ENCODE measurements at regions not wholly inside any gene's neighbourhood (a gene's known extent, or its start where the extent isn't known, plus 50 kb on each side); places are given as distances from the start of the nearest gene placed in this dataset.

- no peak for TF ChIP-seq ASH2L (IDR thresholded peaks at IDR 0.05; ENCODE audit: low read length)
- TF ChIP-seq SIN3A (conservative IDR thresholded peaks at IDR 0.05 in 1 of 2, IDR thresholded peaks at IDR 0.05 in 1 of 2; ENCODE audit: low read depth in 1 of 2, low read length in 2 of 2) = no peak
Measured at GRCh38 chr11:81494431-81494830, 1239.2 kb downstream of the FAM181B start.

Data from H1 (cell line).